GM10248 (cell line): ENCODE measurements at regions not wholly inside any gene's neighbourhood (a gene's known extent, or its start where the extent isn't known, plus 50 kb on each side); places are given as distances from the start of the nearest gene placed in this dataset.

Source experiments
- CTCF ChIA-PET: fragments of 300-600 bp; sonication (Branson Sonifier 250); formaldehyde crosslinking; extraction: SDS; loops from one replicate; lab custom pipeline; 2021; ENCODE audit warnings: antibody characterized with exemption; lab: Yijun Ruan, JAX
- POLR2A ChIA-PET: fragments of 350-650 bp; sonication (Branson Sonifier 250); formaldehyde crosslinking; extraction: SDS; loops from one replicate; lab custom pipeline; 2020; ENCODE audit warnings: antibody characterized with exemption; lab: Yijun Ruan, JAX
- DNase-seq: peaks from one replicate; pipeline ENCODE4 v3.0.0; 2012; ENCODE audit errors: extremely low spot score
- CTCF ChIP-seq: IDR thresholded peaks from 2 replicates; pipeline ENCODE4 v1.5.1; 2012; ENCODE audit warnings: mild to moderate bottlenecking, low read depth; ENCODE audit errors: extremely low read depth, missing control alignments, control extremely low read depth

GRCh38 chr3:59558906-59559720 is 509.3 kb upstream of the CFAP20DC start:
- no peak for DNase-seq
- POLR2A ChIA-PET: no interaction called here
- TF ChIP-seq CTCF: no peak
- CTCF ChIA-PET: interaction anchor here (1.3 to 3.2 kb wide), 3 partner anchors 8 to 17 kb away, joined by 3 to 15 read pairs (median 8); no protein-coding TSS in a partner anchor

- TF ChIP-seq CTCF: no peak
- no peak for DNase-seq
- POLR2A ChIA-PET: no interaction called here
- CTCF ChIA-PET: interaction anchor here (0.9 kb wide), 1 partner anchor 20 kb away, joined by 4 read pairs; no protein-coding TSS in a partner anchor
These were observed 505.9 kb upstream of the CFAP20DC start for GRCh38 chr3:59555593-59556315.

- no peak for TF ChIP-seq CTCF
- POLR2A ChIA-PET: no interaction called here
- DNase-seq: no peak
- CTCF ChIA-PET: no interaction called here
These were observed 503.3 kb upstream of the CFAP20DC start for GRCh38 chr3:59553076-59553475.

- TF ChIP-seq CTCF: no peak
- CTCF ChIA-PET: interaction anchor here (1.6 kb wide), 1 partner anchor 10 kb away, joined by 3 read pairs; no protein-coding TSS in a partner anchor
- DNase-seq: no peak
- POLR2A ChIA-PET: no interaction called here
These were observed 502.0 kb upstream of the CFAP20DC start for GRCh38 chr3:59551834-59552233.

- no peak for TF ChIP-seq CTCF
- ChIA-PET POLR2A (no interaction called here), CTCF (no interaction called here)
- DNase-seq: no peak
These were observed 500.1 kb upstream of the CFAP20DC start for GRCh38 chr3:59549962-59550361.

- TF ChIP-seq CTCF: no peak
- POLR2A ChIA-PET: no interaction called here
- CTCF ChIA-PET: interaction anchor here (0.7 to 1.6 kb wide), 4 partner anchors 9 to 12 kb away, joined by 3 to 5 read pairs (median 4); no protein-coding TSS in a partner anchor
These were observed 498.0 kb upstream of the CFAP20DC start for GRCh38 chr3:59547874-59548273.

More at GRCh38 chr3:59547874-59548273, 498.0 kb upstream of the CFAP20DC start:
- no peak for DNase-seq
